B cell (primary cell): ENCODE measurements at regions not wholly inside any gene's neighbourhood (a gene's known extent, or its start where the extent isn't known, plus 50 kb on each side); places are given as distances from the start of the nearest gene placed in this dataset.

Source experiments
- EZH2 ChIP-seq: IDR thresholded peaks from 2 replicates; pipeline ENCODE4 v1.6.1; 2012; ENCODE audit warnings: borderline replicate concordance, low read depth, mild to moderate bottlenecking, moderate library complexity, low read length; ENCODE audit not compliant: insufficient read depth, poor library complexity, severe bottlenecking
- TF ChIP-seq, protein P1 (sequence below): fragments of 200-600 bp; IDR thresholded peaks from one replicate; pipeline ENCODE4 v1.8.0; 2022; ENCODE audit warnings: antibody characterized with exemption, mild to moderate bottlenecking

DNA sequence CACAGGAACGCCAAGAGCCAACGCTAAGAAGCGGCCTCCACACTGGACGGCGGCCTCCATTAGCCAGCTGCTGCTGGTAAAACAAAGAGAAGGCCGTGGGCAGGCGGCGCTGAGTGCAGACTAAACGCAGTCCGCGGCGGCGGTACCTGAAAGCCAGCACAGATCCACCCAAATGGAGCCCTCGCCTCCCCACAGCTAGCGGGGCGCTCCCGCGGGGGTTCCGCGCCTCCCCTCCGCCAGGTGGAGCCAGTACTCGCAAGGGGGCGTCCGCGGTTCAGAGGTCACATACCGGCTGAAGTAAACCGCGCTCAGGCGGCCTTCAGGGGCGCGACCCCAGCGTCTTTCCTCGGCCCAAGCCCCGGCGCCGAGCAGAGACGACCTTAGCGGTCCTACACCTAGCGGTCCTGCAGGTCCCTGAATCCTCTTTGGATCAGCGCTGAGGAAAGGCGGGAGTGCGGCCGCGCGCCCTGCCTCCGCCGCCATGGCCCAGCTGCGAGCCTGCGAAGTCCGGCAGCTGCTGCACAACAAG lies 293.1 kb upstream of the ERBB4 start:
- TF ChIP-seq, protein P1, sequence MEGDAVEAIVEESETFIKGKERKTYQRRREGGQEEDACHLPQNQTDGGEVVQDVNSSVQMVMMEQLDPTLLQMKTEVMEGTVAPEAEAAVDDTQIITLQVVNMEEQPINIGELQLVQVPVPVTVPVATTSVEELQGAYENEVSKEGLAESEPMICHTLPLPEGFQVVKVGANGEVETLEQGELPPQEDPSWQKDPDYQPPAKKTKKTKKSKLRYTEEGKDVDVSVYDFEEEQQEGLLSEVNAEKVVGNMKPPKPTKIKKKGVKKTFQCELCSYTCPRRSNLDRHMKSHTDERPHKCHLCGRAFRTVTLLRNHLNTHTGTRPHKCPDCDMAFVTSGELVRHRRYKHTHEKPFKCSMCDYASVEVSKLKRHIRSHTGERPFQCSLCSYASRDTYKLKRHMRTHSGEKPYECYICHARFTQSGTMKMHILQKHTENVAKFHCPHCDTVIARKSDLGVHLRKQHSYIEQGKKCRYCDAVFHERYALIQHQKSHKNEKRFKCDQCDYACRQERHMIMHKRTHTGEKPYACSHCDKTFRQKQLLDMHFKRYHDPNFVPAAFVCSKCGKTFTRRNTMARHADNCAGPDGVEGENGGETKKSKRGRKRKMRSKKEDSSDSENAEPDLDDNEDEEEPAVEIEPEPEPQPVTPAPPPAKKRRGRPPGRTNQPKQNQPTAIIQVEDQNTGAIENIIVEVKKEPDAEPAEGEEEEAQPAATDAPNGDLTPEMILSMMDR = no peak
- no peak for TF ChIP-seq EZH2
